ENCODE measurements at regions not wholly inside any gene's neighbourhood (a gene's known extent, or its start where the extent isn't known, plus 50 kb on each side); places are given as distances from the start of the nearest gene placed in this dataset.

- TF ChIP-seq CTCF (IDR thresholded peaks at IDR 0.05): no peak
- no peak for TF ChIP-seq POLR2A (IDR thresholded peaks at IDR 0.05)
These were observed 173.1 kb downstream of the JCAD start for GRCh38 chr10:29886299-29886698.
